ENCODE measurements at regions not wholly inside any gene's neighbourhood (a gene's known extent, or its start where the extent isn't known, plus 50 kb on each side); places are given as distances from the start of the nearest gene placed in this dataset.

GRCh38 chr5:8094304-8094703 is 225.4 kb downstream of the MTRR start:
- no peak overlapping the region for H3K4me3 Mint-ChIP-seq
- ChIA-PET CTCF (no interaction called here), POLR2A (no interaction called here)
- ATAC-seq, result no peak
- no peak overlapping the region for H3K27ac Mint-ChIP-seq
- H3K4me1 Mint-ChIP-seq, result no peaks in the 10 kb centered on the region
- H3K27me3 Mint-ChIP-seq (ENCODE audit: low read depth), result no peaks in the 10 kb centered on the region
- TF ChIP-seq ZNF317 (CRISPR knock-in tag; IDR thresholded peaks at IDR 0.05; ENCODE audit: borderline replicate concordance, low read depth) (no peak), FOXP4 (CRISPR knock-in tag; IDR thresholded peaks at IDR 0.05) (no peak), USF1 (CRISPR knock-in tag; IDR thresholded peaks at IDR 0.05) (no peak), GABPB1 (CRISPR knock-in tag; IDR thresholded peaks at IDR 0.05) (no peak), EMX1 (CRISPR knock-in tag; IDR thresholded peaks at IDR 0.05) (no peak), TEAD4 (CRISPR knock-in tag; IDR thresholded peaks at IDR 0.05) (no peak), RELA (CRISPR knock-in tag; IDR thresholded peaks at IDR 0.05; ENCODE audit: borderline replicate concordance) (no peak)
- DNase-seq (ENCODE audit: low spot score), result no peak
- peaks cover 15% of the 10 kb centered on the region for H3K9me3 Mint-ChIP-seq
- no peaks in the 10 kb centered on the region for H3K36me3 Mint-ChIP-seq

- no peaks in the 10 kb centered on the region for H3K36me3 Mint-ChIP-seq
- no peak for DNase-seq (ENCODE audit: low spot score)
- ATAC-seq, result no peak
- TF ChIP-seq RELA (CRISPR knock-in tag; IDR thresholded peaks at IDR 0.05; ENCODE audit: borderline replicate concordance) (no peak), ZNF232 (CRISPR knock-in tag; IDR thresholded peaks at IDR 0.05) (no peak), ZNF263 (CRISPR knock-in tag; IDR thresholded peaks at IDR 0.05; ENCODE audit: low read depth) (no peak)
- ChIA-PET CTCF (interaction anchor here (0.6 kb wide), 1 partner anchor 743 kb away, joined by 3 read pairs; no protein-coding TSS in a partner anchor), POLR2A (no interaction called here)
- H3K27me3 Mint-ChIP-seq (ENCODE audit: low read depth), result no peaks in the 10 kb centered on the region
- H3K4me1 Mint-ChIP-seq, result no peaks in the 10 kb centered on the region
- H3K4me3 Mint-ChIP-seq, result no peak overlapping the region
- peaks cover 4% of the 10 kb centered on the region for H3K9me3 Mint-ChIP-seq
- H3K27ac Mint-ChIP-seq, result no peak overlapping the region
These were observed 228.2 kb downstream of the MTRR start for GRCh38 chr5:8097146-8097545.

DNA sequence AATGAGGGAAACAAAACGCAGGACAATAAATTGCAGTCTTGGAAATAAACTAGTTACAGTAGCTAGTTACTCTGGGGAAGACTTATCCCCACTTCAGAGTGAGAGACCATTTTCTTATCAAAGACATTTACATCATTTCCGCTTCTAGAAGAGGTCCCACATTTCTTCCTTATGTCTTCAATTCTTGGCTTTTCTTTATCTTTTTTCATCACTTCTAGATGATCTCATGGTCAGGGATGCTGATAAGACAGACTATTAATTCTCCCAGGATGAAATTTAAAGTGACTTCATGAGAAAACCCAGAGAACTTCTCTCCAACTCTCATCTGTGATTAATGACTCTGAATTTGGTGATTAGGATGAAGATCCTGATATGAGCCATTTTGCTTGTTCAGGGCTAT is 229.1 kb downstream of the MTRR start:
- H3K4me3 Mint-ChIP-seq, result no peak overlapping the region
- no peaks in the 10 kb centered on the region for H3K36me3 Mint-ChIP-seq
- no peak overlapping the region for H3K27ac Mint-ChIP-seq
- no peak for TF ChIP-seq E2F5 (CRISPR knock-in tag; IDR thresholded peaks at IDR 0.05)
- TF ChIP-seq RORB (CRISPR knock-in tag; IDR thresholded peaks at IDR 0.05), result no peak
- TF ChIP-seq OVOL2 (CRISPR knock-in tag; IDR thresholded peaks at IDR 0.05; ENCODE audit: borderline replicate concordance), result no peak
- no peak for TF ChIP-seq TEAD1 (CRISPR knock-in tag; IDR thresholded peaks at IDR 0.05)
- TF ChIP-seq ESRRA (CRISPR knock-in tag; IDR thresholded peaks at IDR 0.05; ENCODE audit: borderline replicate concordance), result no peak
- no peak for TF ChIP-seq CDX4 (CRISPR knock-in tag; IDR thresholded peaks at IDR 0.05; ENCODE audit: borderline replicate concordance)
- no peak for TF ChIP-seq SP1 (CRISPR knock-in tag; conservative IDR thresholded peaks at IDR 0.05)
- no peak for TF ChIP-seq PRDM15 (CRISPR knock-in tag; IDR thresholded peaks at IDR 0.05)
- TF ChIP-seq GTF2I (CRISPR knock-in tag; conservative IDR thresholded peaks at IDR 0.05), result no peak
- no peak for TF ChIP-seq NR2C2 (CRISPR knock-in tag; IDR thresholded peaks at IDR 0.05)
- no peak for TF ChIP-seq FOXJ3 (CRISPR knock-in tag; IDR thresholded peaks at IDR 0.05; ENCODE audit: borderline replicate concordance)
- TF ChIP-seq ZNF317 (CRISPR knock-in tag; IDR thresholded peaks at IDR 0.05; ENCODE audit: borderline replicate concordance, low read depth), result no peak
- no peak for TF ChIP-seq NFYB (CRISPR knock-in tag; conservative IDR thresholded peaks at IDR 0.05; ENCODE audit: low read depth)
- no peak for TF ChIP-seq ZNF281 (CRISPR knock-in tag; IDR thresholded peaks at IDR 0.05)
- POLR2A ChIA-PET, result no interaction called here
- no peaks in the 10 kb centered on the region for H3K4me1 Mint-ChIP-seq
- H3K9me3 Mint-ChIP-seq, result 0 out of 2 replicates have a peak, but pooled peaks cover 3% of the 10 kb centered on the region
- CTCF ChIA-PET, result no interaction called here
- ATAC-seq (no peak), DNase-seq (ENCODE audit: low spot score) (no peak)
- no peaks in the 10 kb centered on the region for H3K27me3 Mint-ChIP-seq (ENCODE audit: low read depth)
